SIG-M5 treated with dmso at 0.1 percent for 504 hours (cell line): ENCODE measurements at regions not wholly inside any gene's neighbourhood (a gene's known extent, or its start where the extent isn't known, plus 50 kb on each side); places are given as distances from the start of the nearest gene placed in this dataset.
"Not testable (repeated sequence)": the region's sequence is repeated elsewhere in the genome, so short reads cannot be mapped to it uniquely, and the experiment has no call there.

Experiments used
- DNase-seq: peaks from one replicate; lab custom pipeline; 2025; ENCODE audit not compliant: unreplicated experiment; lab: John Stamatoyannopoulos, UW

GRCh38 chr18:39464006-39464405, 1898.4 kb upstream of the CELF4 start:
- no peak for DNase-seq

- DNase-seq, result no peak
Measured at GRCh38 chr18:39462436-39462835, 1896.8 kb upstream of the CELF4 start.

GRCh38 chr18:39460136-39460535, 1894.5 kb upstream of the CELF4 start:
- DNase-seq, result no peak

- no peak for DNase-seq
Measured at GRCh38 chr18:39455285-39455684, 1889.7 kb upstream of the CELF4 start.

GRCh38 chr18:39454866-39455265, 1889.3 kb upstream of the CELF4 start:
- DNase-seq, result no peak

GRCh38 chr18:39453882-39454281, 1888.3 kb upstream of the CELF4 start:
- no peak for DNase-seq

- DNase-seq, result no peak
Measured at GRCh38 chr18:39453356-39453755, 1887.8 kb upstream of the CELF4 start.

GRCh38 chr18:39450958-39451357, 1885.4 kb upstream of the CELF4 start:
- no peak for DNase-seq

GRCh38 chr18:39449566-39449965, 1884.0 kb upstream of the CELF4 start:
- no peak for DNase-seq

- DNase-seq, result no peak
Measured at GRCh38 chr18:39448942-39449341, 1883.3 kb upstream of the CELF4 start.

GRCh38 chr18:39444957-39445356, 1879.4 kb upstream of the CELF4 start:
- not testable (repeated sequence) for DNase-seq

GRCh38 chr18:39441648-39442047, 1876.0 kb upstream of the CELF4 start:
- no peak for DNase-seq

GRCh38 chr18:39435996-39436395, 1870.4 kb upstream of the CELF4 start:
- no peak for DNase-seq

- no peak for DNase-seq
Measured at GRCh38 chr18:39435209-39435608, 1869.6 kb upstream of the CELF4 start.

- no peak for DNase-seq
Measured at GRCh38 chr18:39434223-39434920, 1868.8 kb upstream of the CELF4 start.

GRCh38 chr18:39425172-39425850, 1859.7 kb upstream of the CELF4 start:
- DNase-seq, result no peak

- DNase-seq, result no peak
Measured at GRCh38 chr18:39424261-39424660, 1858.7 kb upstream of the CELF4 start.

- DNase-seq, result no peak
Measured at GRCh38 chr18:39421276-39421675, 1855.7 kb upstream of the CELF4 start.

- no peak for DNase-seq
Measured at GRCh38 chr18:39419315-39419714, 1853.7 kb upstream of the CELF4 start.

- DNase-seq, result no peak
Measured at GRCh38 chr18:39415471-39415870, 1849.9 kb upstream of the CELF4 start.

GRCh38 chr18:39414009-39414700, 1848.6 kb upstream of the CELF4 start:
- no peak for DNase-seq

- DNase-seq, result no peak
Measured at GRCh38 chr18:39406941-39407340, 1841.3 kb upstream of the CELF4 start.
